ENCODE measurements at regions not wholly inside any gene's neighbourhood (a gene's known extent, or its start where the extent isn't known, plus 50 kb on each side); places are given as distances from the start of the nearest gene placed in this dataset.

- POLR2A ChIA-PET, result no interaction called here
- no peak for DNase-seq (ENCODE audit: low read depth, low spot score)
- Histone ChIP-seq H3K9me3 (ENCODE audit: control insufficient read depth, insufficient read depth, low read length) (no peaks in the 10 kb centered on the region), H3K4me3 (ENCODE audit: low read depth, low read length) (no peak overlapping the region), H3K27me3 (ENCODE audit: control insufficient read depth, insufficient read depth, low read length) (peaks cover 18% of the 10 kb centered on the region), H3K27ac (ENCODE audit: low read depth, low read length) (no peak overlapping the region)
- CTCF ChIA-PET, result no interaction called here
- no peak for TF ChIP-seq CTCF (IDR thresholded peaks at IDR 0.05; ENCODE audit: low read depth, low read length)
Observed at GRCh38 chr10:78178940-78179339, 145.3 kb downstream of the RPS24 start.

- CTCF ChIA-PET, result no interaction called here
- POLR2A ChIA-PET, result no interaction called here
- no peak for TF ChIP-seq CTCF (IDR thresholded peaks at IDR 0.05; ENCODE audit: low read depth, low read length)
- no peaks in the 10 kb centered on the region for H3K9me3 ChIP-seq (ENCODE audit: control insufficient read depth, insufficient read depth, low read length)
- DNase-seq (ENCODE audit: low read depth, low spot score), result no peak
- H3K27me3 ChIP-seq (ENCODE audit: control insufficient read depth, insufficient read depth, low read length), result peaks cover 18% of the 10 kb centered on the region
- H3K27ac ChIP-seq (ENCODE audit: low read depth, low read length), result no peak overlapping the region
- H3K4me3 ChIP-seq (ENCODE audit: low read depth, low read length), result no peak overlapping the region
Observed at GRCh38 chr10:78179886-78180705, 146.4 kb downstream of the RPS24 start.

- TF ChIP-seq CTCF (IDR thresholded peaks at IDR 0.05; ENCODE audit: low read depth, low read length), result no peak
- DNase-seq (ENCODE audit: low read depth, low spot score), result no peak
- Histone ChIP-seq H3K27me3 (ENCODE audit: control insufficient read depth, insufficient read depth, low read length) (peaks cover 18% of the 10 kb centered on the region), H3K27ac (ENCODE audit: low read depth, low read length) (no peak overlapping the region), H3K4me3 (ENCODE audit: low read depth, low read length) (no peak overlapping the region), H3K9me3 (ENCODE audit: control insufficient read depth, insufficient read depth, low read length) (no peaks in the 10 kb centered on the region)
- POLR2A ChIA-PET, result no interaction called here
- CTCF ChIA-PET, result no interaction called here
Observed at GRCh38 chr10:78181381-78182055, 147.9 kb downstream of the RPS24 start.

- ChIA-PET CTCF (no interaction called here), POLR2A (no interaction called here)
- no peak for DNase-seq (ENCODE audit: low read depth, low spot score)
- TF ChIP-seq CTCF (IDR thresholded peaks at IDR 0.05; ENCODE audit: low read depth, low read length), result no peak
- H3K27ac ChIP-seq (ENCODE audit: low read depth, low read length), result no peak overlapping the region
- peaks cover 14% of the 10 kb centered on the region for H3K27me3 ChIP-seq (ENCODE audit: control insufficient read depth, insufficient read depth, low read length)
- no peak overlapping the region for H3K4me3 ChIP-seq (ENCODE audit: low read depth, low read length)
- H3K9me3 ChIP-seq (ENCODE audit: control insufficient read depth, insufficient read depth, low read length), result peaks cover 8% of the 10 kb centered on the region; the same call in 1 of the 2 replicates
Observed at GRCh38 chr10:78182841-78183240, 149.2 kb downstream of the RPS24 start.
